Left renal cortex interstitium (tissue), 4 donors: ENCODE measurements at regions not wholly inside any gene's neighbourhood (a gene's known extent, or its start where the extent isn't known, plus 50 kb on each side); places are given as distances from the start of the nearest gene placed in this dataset.
A peak's percentile ranks its signal among the peaks of the same experiment; 100 is the strongest.

Experiments used
- DNase-seq, 4 donors: peaks; one replicate each; pipeline ENCODE4 v3.0.0-alpha.2; 2013; ENCODE audit warnings: low read depth in 4 of 4, low spot score in 2 of 4, missing footprints in 1 of 4

DNA sequence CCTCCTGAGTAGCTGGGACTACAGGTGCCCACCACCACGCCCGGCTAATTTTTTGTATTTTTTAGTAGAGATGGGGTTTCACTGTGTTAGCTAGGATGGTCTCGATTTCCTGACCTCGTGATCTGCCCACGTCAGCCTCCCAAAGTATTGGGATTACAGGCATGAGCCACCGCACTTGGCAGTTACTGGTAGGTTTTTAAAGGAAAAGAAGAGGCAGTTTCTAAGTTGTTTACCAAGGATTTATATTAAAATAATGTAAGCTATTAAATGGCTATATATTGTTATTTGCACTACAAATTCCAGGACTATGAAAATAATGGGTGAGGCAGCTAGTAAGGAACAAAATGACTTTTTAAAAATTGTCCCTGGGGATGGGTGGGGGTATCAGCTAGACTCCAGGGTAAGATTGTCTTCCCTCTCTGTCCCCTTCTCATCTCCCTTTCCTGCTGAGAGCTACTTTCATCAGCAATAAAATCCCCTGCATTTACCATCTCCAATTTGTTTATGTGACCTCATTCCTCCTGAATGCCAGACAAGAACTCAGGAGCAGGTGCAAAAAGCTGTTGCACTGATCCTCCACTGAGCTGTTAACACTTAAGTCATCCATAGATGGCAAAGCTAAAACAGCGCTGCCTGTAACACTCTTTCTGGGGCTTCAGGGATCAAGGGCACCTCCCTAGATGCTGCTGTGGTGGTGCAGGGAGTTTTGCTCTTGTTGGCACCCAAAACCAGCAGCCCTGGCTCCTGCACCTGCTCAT, 165.2 kb downstream of the ZPLD1 start:
- no peak for DNase-seq

DNA sequence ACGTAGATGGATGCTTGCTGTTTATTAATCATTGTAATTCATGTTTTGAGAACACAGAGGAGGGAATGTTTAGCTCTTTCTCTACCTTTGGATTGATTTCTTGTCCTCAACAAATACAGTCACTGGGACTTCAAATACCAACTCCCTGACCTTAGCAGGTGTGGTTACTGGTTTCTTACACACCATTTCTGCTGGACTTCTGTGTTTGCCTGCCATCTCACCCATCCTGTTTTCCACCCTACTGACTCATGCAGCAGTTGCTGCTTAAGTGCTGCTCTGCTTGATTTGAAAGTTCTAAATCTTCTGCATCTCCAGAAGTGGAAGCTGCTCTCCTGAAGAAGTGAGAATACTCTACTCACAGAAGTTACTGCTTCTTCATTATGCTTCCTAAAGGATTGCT, 170.3 kb downstream of the ZPLD1 start:
- DNase-seq = no peak

DNA sequence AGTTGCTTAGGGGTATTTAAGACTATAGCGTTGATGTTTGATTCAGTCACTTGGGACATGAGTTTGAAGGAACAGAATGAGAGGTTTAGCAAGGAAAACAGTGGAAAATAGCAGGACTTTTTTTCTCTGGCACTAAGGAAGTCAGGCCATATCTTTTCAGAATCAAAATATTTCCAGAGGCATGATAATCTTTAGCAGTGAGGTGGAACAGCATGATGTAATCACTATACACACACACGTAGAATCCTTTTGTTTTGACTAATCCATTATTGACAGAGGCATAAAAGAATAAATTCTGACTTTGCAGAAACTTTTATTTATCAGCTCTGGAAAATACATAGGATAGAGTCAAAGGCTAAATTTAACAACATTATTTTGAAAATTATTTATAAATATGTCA, 174.1 kb downstream of the ZPLD1 start:
- DNase-seq = no peak

DNA sequence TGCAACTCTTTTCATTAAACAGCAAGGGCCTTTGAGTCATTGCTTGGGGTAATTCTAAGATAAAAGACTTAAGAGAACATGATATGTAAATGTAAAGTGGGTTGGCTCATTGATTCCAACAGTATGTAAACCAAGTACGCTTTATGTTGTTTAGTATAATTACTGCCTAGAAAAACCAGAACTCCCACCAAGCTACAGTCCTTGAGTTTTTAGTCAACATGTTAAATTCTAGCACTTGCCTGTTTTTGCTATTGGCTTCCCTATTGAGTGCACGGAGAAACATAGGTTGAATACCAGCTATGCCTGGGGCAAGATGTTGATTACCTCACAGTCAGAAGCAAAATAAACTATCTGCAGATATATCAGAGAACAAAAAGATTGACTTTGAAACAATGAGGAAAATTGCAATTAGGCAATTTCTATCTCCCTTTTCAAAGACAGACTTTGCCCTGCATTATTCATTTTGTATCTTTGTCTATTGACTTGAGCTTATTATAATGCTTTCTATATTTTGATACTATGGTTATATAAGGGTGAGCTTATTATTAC, 179.3 kb downstream of the ZPLD1 start:
- no peak for DNase-seq

DNA sequence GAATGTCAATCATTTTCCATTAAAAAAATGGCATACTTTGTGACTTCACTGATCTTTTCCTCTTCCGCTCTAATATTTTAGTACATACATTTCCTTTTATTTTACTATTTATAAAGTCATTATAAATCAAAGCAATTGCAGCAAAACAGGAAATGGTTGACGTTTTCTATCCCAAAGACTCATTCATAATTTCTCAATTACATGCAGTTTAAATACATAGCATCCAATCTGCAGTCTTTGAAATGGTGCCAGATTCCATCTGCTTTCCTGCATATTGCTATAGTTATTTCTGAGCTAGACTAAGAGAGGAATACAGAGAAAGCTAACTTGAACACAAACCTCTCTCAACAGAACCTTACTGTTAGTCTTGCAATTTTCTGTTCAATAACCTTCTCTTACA, 179.8 kb downstream of the ZPLD1 start:
- DNase-seq = peak in 2 of 4 donors; percentile 11 to 19

DNA sequence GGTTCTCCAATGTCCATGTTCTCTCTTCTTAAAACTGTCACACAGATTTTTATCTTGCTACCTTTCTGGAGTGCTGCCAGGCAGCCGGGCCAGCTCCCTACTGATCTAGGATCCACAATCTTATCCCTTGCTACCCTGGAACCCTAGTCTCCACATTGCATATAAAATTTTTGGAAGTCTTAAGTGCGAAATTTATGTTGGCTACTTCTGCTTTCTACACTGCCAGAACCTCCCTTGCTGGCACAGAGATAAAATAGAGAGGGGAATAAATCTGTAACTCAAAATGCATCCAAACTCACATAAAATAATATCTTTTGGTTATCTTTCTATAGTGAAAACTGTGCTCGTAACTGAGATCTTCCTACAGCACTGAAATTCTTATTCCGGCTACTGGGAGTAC, 182.6 kb downstream of the ZPLD1 start:
- no peak for DNase-seq

DNA sequence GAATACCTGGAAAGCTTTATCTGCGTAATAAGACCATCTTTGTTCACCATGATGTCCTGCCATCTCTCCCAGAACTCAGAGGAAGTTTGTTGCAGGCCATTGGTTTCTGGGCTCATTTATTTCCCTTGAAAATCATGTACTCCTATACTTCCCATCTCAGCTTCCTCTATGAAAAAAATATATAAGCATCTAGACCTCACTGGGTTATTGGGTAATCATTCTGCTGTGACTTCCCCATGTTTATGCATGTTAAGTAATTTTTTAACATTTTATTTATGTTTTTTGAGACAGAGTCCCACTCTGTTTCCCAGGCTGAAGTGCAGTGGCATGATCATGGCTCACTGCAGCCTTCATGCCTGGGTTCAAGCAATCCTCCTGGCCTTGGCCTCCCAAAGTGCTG, 184.5 kb downstream of the ZPLD1 start:
- DNase-seq = no peak

DNA sequence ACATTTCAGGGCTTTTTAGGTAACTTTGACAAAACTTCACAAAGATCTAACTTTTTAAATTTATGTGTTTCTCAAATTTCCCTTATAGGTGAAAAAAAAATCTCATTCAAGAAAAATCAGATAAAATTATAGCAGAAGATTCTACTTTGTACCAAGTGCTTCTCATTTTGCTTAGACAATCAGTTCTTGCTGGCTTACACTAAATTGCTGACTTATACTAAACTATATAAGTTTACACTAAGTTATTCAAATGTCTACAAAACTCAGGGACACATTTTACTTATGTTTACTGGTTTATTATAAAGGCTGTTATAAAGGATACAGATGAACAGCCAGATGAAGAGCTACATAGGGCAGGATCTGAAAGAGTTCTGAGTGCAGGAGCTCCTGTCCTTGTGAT, 195.1 kb downstream of the ZPLD1 start:
- no peak for DNase-seq

DNA sequence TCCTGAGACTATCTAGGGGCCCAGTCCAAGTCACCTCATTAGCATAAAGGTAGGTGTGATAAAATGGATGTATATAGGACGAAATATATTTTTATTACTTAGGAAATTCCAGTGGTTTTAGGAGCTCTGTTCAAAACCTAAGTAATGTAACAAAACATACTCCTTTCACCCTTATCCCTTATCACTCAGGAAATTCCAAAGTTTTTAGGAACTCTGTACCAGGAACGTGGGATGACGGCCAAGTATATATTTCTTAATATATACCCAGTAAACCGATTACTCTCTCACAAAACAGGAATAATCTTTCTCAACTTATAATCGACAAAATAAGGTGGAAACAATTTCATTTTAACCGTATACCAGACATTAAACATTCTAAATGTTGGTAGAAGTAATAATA, 195.7 kb downstream of the ZPLD1 start:
- DNase-seq = no peak

DNA sequence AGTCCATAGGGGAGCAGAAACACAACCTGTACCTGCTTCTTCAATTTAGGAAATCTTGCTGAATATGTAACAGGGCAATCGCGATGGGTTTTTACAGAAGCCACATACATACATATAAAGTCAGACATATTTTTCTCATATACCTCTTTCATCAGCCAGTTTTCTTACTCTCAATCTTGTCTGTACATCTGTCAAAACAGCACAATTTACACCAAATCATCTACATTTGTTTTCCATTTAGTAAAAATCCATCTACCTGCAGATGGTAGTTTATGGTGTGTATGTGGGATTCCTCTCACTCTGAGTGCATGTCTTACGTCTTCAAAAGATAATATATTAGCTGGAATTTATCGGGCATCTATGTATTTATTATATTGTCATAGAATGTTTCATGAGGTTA, 208.7 kb downstream of the ZPLD1 start:
- no peak for DNase-seq

DNA sequence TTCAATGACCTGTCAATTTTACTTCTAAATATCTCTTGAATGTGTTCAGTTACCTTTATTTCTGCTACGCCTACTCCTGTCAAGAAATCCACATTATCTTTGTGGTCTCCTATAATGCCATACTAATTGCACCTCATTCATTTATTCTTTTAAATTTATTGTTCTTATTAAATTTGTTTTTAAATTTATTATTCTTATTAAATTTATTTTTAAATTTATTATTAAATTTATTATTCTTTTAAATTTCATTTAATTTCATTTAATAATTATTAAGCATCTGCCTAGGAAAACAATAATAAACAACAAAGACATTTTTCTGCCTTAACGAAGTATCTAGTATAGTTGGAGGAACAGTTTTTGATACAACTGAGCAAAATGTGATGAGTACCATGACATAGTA, 211.7 kb downstream of the ZPLD1 start:
- no peak for DNase-seq

DNA sequence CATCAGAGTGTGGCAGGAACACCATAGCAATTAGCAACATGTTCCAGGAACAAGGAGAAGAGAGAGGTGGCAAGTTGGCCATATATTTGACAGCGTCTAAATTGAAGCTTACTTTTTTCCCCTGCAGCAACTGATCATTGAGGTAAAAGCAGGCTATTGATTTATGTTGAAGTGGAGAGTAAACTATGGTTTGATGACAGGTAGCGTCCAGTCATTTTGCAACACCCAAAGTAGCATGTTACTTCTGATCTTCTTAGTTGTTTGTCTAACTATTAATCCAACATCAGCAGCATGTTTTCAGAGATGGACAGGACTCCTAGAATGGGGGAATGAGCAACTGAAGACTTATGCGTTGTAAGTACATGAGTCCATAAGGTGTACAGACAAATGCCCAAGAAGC, 225.8 kb downstream of the ZPLD1 start:
- no peak for DNase-seq

DNA sequence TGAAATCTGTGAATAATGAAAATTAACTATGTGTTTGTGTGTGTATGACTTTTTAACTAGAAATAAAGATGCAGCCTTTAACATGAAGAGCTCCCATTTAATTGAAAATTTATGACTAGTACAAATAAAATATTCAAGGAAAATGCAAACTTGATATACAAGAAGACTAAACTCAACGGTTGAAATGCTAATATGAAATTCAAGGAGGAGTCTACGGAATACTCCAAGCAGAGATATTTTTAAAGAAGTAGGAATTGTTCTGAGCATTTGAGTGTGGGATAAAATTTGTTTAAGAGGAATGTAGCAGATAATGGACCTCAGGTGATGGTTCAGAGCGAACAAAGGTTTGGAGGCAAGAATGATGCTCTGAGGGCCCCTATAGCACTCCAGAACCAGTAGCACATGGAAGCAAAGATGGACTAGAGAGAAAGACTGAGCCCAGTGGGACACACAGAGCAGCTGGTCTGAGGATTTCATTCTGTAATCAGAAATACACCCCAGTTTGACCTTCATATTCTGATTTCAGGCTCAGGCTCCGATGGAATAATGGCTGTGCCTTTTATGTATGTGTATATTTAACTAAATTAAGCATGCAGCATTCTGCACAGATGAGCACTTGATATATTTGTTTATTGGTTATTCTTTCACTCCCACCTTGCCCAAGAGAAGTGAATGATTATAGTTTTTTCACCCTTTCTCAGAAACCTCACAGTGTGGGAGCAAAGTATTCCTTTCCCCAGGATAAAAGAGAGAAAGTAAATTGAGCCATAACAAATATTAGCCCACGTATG, 227.1 kb downstream of the ZPLD1 start:
- no peak for DNase-seq

DNA sequence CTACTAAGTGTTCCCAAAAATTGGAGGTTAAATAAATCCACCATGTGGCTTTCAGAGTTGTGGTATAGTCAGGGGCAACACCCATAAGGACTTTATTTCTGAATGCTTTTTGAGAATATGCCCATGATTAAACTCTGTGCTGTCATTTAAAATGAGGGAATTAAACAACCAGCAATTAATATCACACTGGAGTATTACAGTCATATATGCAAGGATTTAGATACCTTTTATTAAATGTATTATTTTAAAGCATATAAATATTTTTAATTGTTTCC, 227.6 kb downstream of the ZPLD1 start:
- DNase-seq = no peak

DNA sequence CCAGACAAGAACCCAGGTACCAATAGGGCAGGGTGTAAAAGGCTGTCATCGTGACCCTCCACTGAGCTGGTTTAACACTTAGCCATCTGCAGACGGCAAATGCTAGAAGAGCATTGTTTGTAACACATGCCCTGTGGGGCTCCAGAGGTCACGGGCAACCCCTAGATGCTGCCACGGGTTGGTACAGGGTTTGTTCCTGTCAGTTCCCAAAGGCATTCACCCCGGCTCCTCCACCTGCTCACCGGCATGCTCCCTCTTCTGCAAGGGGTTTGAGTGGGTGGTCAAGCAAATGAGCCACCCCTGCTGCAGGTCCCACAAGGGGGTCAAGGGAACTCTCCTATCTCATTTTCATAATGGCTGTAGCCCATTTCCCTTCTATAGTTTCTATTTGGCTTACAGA, 229.3 kb downstream of the ZPLD1 start:
- DNase-seq = no peak

DNA sequence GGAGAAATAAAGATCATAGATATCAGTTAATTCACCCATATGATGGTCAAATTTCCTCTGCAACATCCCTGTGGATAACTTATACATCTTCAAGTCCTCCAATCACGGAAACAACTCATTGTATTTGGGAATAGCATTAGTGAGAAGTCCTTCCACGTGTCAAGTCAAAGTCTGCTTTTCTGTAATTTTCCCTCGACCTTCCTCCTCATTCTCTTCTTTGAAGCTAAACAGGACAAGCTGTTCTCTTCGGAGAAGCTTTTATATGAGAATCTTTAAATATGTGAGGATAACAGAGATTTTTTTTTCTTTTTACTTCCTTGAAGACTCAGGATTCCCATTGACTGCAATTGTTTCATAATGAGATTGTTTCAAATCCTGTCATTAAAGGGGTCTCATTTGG, 230.4 kb downstream of the ZPLD1 start:
- no peak for DNase-seq

DNA sequence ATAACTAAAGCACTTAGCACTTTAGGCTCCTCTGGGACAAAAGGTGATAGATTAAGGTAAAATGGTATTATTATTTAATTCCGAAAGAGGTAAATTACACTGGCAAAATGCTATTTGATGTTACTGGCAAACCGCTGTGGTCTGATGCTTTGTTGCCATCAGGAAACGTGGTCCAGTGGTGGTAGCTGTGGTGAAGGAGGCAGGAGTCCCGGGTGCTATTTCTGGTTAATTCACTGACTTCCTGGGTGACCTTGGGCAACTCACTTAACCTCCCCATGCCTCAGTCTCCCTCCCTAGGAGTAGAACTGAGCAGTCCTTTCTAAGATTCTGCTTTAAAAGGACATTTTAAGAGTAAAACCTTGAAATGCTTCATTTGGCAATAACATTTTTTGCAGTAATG, 233.4 kb downstream of the ZPLD1 start:
- no peak for DNase-seq

DNA sequence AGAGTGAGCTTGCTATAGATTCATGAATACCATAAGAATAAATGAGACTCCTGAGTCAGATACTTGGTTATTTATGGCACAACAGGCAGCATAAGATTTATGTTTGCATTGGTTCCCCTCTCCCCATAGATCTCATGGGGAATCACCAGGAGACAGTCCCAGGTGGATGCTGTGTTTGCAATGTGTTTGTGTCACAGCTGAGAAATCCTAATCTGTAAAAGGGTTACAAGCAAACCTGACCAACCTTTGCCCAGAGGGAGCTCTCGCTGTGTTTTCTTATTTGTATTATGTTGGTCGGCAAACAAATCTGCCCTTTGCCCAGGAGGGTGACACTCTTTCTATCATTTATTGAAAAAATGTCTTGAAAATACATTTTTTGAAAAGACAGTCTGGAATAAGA, 236.2 kb downstream of the ZPLD1 start:
- DNase-seq = no peak

DNA sequence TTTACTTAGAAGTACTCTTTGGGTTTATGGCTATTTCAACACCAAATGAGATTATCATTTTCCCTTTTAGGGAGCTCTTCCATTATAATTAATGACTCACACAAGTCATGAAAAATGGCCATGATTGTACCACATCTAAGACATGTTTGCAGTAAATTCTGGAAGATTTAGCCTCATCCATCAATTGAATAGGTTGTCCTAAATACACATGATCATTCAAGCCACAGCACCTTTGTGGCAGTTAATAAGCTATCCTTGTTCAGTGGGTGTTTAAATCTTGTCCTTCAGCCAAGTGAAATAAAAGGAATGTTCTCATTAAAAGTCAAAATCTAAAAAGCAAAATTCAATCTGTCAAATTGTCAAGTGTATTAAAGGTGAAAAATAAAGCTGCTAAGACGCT, 237.5 kb downstream of the ZPLD1 start:
- DNase-seq = no peak

DNA sequence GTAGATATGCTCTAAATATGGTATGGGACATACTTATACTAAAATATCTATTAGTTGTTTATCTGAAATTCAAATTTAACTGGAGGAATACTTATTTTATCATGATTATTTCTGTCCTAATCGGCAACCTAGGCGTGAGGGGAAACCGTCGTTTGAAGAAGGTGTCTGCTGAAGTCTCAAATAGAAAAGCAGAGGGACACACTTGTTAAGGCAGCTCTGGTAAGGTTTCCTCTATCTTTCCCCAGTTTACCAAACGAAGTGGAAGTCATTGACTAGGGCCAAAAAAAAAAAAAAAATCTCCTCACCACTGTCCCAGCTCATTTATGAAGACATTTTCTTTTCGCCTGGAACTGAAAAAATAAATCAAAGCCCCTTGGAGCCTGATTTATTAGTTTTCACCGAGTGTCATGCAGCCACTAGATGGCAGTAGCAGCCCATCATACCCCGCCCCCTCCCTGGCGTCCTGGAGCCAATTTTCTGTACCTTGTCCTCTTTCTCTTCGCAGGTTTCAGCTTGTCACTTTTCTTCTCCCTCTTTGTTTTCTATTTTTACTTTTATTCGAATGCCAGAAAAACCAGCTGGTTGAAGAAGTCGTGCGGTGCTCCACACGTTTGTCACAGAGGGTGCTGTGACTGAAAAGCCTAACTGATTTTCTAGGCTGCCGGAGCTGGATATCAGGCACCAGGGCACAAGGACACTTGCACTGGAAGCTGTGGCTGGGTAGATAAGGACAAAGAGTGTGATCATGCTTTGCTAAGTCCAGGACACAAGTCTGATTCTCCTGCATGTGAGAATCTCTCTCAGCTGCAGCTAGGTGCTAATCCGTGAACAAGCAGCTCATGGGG, 238.7 kb downstream of the ZPLD1 start:
- peak; percentile 55 to 77 (median 71) for DNase-seq

DNA sequence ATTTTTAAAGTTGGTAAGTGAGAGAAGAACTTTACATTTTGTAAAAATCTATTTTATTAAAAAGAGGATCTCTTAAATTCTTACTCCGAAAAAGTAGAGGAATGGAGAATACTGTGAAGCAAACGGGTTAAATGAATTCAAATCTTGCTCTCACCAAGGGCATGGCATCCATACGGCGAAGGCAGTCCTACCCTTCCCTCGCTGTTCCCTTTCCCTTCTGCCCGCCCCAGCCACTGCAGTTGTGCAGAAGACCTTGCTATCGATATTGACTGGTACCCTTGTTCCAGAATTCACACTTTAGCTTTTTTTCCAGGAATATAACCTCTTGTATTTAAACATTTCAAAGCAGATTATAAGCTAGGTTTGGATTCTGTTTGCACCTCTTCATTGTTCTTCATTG, 239.5 kb downstream of the ZPLD1 start:
- no peak for DNase-seq
